GM21390 (cell line): ENCODE measurements at regions not wholly inside any gene's neighbourhood (a gene's known extent, or its start where the extent isn't known, plus 50 kb on each side); places are given as distances from the start of the nearest gene placed in this dataset.

Source experiments
- ATAC-seq: cut with Tn5 transposase; IDR thresholded peaks from one replicate; pipeline ENCODE4 v1.9.1; 2021; ENCODE audit not compliant: unreplicated experiment

GRCh38 chr2:19614066-19614465 is 255.6 kb upstream of the OSR1 start:
- no peak for ATAC-seq

GRCh38 chr2:19611491-19612332 is 253.3 kb upstream of the OSR1 start:
- ATAC-seq, result no peak

DNA sequence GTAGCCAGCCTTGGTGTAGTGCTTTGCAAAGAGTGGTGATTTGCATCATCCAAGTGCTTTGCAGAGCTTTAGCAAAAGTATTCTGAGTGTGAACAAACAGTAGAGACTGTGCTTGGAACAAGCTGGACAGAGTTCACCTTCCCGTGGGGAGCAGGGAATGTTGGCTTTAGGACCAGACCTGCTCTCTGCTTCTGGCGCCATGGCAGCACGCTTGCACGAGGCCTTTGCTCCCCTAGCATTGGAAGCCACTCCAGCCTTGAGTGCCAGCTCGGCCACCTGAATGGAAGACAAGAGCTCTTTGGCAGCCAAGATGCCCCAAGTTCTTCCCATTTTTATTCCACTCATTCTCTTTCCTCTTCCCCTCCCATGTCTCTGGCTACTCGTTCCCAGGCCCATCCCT is 250.8 kb upstream of the OSR1 start:
- no peak for ATAC-seq

DNA sequence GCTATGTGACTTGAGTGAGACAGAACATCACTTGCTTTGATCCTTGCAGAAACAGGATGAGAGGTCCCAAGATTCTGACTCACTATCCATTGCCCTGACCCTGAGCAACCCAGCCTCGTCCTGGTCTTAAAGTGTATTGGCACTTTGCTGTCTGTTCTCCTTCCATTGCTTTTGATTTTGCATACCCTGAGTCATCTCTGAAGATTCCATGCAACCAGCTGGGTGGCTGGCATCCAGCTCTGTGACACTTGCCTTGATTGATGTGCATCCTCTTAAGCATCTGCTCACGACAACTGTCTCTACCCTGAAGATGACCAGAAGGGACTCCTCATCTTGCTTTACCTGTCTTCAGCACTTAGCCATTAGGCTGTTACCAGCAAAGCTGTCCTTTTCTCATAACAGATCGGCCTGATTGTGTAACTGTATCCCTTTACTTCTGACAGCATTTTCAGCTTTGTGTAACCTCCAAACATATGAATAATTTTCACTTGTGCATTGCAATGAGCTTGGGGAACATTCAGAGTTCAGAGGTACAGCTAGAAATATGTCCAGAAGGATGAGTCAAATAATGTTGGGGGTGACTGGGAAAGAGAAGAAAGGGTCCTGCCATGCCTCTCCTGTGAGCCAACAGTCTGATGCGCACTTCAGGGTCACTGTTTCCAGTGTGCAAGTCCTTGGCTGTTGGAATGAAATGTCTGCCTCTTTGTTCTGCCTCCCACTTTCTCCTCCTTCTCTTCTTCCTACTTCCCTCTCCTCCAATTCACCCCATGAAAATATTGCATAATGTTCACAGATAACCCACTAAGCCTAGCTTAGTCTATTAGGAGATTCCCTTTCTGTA is 249.7 kb upstream of the OSR1 start:
- no peak for ATAC-seq

DNA sequence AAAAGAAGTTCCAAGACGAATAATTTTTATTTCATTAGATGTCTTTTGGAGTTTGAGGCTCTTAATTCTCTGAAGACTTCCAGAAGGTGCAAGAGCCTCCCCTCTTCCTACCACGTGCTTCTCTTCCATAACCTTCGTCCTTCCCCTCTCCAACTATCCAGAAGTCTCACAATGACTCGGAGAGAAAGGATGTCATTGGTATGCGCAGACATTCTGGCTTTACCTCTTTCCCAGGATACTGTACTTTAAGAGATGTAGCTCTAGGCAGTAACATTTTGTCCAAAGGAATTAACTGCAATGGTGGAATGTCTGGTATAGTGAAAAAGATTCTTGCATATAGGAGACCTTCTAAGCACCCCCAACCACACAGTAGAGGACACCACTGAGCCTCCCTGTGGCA is 249.0 kb upstream of the OSR1 start:
- ATAC-seq, result no peak

GRCh38 chr2:19600982-19601381 is 242.6 kb upstream of the OSR1 start:
- ATAC-seq, result no peak

DNA sequence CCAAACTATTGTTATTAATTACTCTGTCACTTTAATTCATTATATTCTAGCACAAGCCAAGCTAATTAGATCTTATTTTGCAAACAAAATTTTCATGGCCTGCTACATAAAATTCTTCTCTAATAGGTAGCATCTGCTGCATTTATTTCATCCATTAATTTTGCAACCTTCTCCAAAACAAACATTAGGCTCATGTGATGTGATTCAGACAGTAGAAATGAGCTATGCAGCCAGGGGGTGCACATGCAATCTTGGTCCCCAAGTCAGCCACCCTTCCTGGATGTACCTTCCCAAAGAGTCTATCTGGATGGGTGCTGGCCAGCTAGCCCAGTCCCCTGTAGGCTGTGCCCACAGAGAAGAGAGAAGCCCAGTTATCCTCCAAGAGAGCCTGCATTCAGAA is 242.1 kb upstream of the OSR1 start:
- ATAC-seq, result no peak

DNA sequence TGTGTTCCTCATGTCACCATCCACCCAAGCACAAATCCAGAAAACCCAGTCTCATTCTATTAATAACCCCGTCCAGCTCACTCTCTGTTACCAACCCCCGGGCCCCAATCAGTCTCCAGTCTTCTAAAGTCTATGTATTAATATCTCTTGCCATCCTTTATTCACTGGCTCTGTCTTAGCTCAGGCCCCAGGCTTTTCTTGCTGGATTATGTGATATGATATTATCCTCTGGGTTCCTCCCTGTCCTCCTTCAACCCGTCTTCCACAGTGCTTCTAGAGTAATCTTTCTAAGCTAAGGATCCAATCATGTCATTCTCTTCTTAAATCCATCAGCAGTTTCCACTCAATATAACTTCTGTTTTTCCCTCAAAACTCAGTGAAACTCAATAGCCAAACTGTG is 240.5 kb upstream of the OSR1 start:
- ATAC-seq, result no peak

GRCh38 chr2:19592197-19592596 is 233.8 kb upstream of the OSR1 start:
- no peak for ATAC-seq

DNA sequence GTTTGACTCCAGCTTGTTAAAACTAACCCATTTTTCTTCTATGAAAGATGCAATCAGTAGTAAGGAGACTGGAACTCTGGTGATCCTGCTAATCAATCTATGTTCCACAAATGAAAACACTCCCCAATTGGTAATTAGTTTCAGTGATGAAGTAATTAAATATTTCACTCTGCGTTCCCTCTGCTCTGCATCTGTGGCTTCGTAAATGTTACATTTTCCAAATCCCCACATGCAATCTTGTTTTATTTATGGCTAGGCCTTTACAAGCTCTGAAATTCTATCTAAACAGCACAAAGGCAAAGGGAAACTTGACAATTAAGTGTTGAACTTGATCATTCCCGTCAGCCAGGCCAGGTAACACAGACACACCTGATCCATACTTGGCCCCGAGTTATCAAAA is 231.4 kb upstream of the OSR1 start:
- no peak for ATAC-seq

DNA sequence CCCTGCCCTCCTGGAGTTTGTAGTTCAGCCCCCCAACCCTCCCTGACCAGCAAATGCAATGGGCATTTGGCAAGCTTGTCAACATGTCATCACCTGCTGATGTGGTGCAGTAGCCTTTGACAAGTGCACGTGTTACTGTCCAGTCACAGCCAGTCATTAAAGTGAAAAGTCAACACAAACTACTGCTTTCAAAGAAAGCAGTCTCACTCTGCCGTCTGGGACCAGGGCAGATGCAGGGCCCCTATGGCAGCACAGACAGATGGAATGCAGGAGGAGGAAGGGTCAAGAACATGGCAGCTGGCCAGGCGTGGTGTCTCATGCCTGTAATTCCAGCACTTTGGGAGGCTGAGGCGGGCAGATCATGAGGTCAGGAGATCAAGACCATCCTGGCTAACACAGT is 222.4 kb upstream of the OSR1 start:
- ATAC-seq, result no peak

DNA sequence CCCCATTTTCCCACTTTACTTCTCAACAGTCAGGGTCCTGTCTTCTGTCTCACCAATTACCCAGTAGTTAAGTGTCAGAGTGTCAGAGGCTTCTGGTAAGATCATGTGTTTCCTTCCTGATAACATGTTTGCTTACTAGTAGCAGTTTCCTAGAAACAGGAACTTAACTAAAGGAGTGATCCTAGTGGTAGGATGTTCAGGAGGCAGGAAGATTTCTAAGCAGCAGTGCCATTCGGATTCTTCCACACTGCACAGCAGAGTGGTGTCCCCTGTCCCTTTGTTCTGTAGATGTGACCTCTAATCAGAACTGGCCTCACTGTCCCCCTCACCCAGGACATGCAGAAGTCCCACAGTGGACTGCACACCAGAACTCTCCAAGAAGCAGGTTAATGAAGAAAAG is 221.8 kb upstream of the OSR1 start:
- no peak for ATAC-seq

GRCh38 chr2:19579461-19579860 is 221.0 kb upstream of the OSR1 start:
- ATAC-seq, result no peak

DNA sequence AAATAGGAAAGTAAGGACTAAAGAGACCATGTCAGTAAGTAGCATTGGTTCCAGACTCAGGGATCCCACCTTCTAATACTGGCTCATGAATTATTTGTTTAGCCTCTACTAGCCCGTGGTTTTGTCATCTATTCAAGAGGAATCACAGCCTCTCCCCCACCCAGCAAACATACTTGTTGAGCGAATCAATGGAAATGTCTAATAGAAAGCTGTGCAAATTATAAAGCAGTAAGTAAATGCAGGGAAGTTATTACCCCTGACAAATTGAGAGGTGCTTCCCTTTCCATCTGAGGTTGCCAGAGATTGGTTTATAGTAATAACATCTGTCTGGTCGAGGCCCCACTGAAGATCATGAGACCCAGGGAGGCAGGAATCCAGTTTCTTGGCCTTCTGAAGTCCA is 219.3 kb upstream of the OSR1 start:
- ATAC-seq, result no peak

DNA sequence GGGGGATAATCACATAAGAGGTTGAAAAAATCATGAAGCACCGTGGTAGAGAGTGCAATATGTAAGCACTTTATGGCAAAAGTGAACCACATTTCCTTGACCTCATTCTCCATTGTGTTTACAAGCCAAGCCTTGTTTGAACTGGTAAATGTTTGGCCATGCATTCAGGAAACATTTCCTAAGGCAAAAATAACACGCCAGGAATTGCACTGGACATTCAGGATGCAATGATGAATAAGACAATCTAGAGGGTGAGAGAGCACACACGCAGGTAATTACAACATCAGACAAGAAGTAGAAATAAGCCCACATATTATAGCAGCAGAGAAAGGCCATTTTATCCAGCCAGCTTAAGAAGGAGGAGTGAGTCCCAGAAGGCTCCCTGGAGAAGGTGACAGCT is 218.0 kb upstream of the OSR1 start:
- ATAC-seq, result no peak

- no peak for ATAC-seq
These were observed 217.2 kb upstream of the OSR1 start for GRCh38 chr2:19575641-19576040.

GRCh38 chr2:19574778-19575260 is 216.4 kb upstream of the OSR1 start:
- no peak for ATAC-seq

GRCh38 chr2:19573784-19574183 is 215.4 kb upstream of the OSR1 start:
- no peak for ATAC-seq

GRCh38 chr2:19571773-19572172 is 213.3 kb upstream of the OSR1 start:
- no peak for ATAC-seq

DNA sequence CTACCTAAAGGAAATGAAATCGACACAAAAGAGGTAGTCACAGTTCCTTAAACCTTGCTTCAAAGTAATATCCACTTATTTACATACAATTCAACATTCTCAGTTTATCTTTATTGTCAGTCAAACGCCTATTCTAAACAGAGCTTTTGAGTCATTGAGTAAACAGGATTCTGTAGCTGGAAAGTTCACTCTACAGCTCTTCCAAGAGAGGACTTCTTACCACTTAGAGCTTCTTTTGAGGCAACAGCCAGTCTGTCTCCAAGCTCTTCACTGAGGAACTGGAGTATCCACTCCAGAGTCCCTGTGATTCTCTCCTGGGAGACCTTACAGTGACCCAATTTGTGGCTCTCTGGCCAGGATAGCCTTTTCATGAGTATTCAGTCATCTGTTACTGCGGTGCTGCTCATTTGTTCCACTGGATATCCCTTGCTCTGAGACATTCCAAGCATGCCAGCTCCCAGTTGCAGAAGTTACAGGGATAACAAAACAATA is 210.9 kb upstream of the OSR1 start:
- no peak for ATAC-seq

- no peak for ATAC-seq
These were observed 210.4 kb upstream of the OSR1 start for GRCh38 chr2:19568809-19569208.

GRCh38 chr2:19560785-19561184 is 202.4 kb upstream of the OSR1 start:
- no peak for ATAC-seq
